Lower leg skin (tissue), 4 donors: ENCODE measurements at regions not wholly inside any gene's neighbourhood (a gene's known extent, or its start where the extent isn't known, plus 50 kb on each side); places are given as distances from the start of the nearest gene placed in this dataset.

Source experiments
- DNase-seq, 2 donors: peaks; one replicate each; pipeline ENCODE4 v3.0.0-alpha.2; 2019; ENCODE audit warnings: low spot score in 2 of 2
- H3K4me3 ChIP-seq: fragments of 200-600 bp; sonication (generic); 2 replicates; pipeline ENCODE4 v1.5.1; 2017; ENCODE audit warnings: mild to moderate bottlenecking, low read depth; ENCODE audit not compliant: poor library complexity, severe bottlenecking
- POLR2A ChIP-seq, 2 donors: fragments of 450-650 bp; IDR thresholded peaks; one replicate each; pipeline ENCODE4 v1.6.1; 2016 to 2017; ENCODE audit warnings: antibody characterized with exemption in 2 of 2, mild to moderate bottlenecking in 1 of 2, moderate library complexity in 1 of 2
- WGBS, 2 donors: methylation state at CpG; one replicate each; pipeline ENCODE4 v1.1.5; 2018; 5-methylcytosine and 5-hydroxymethylcytosine counted together
- intact Hi-C: fragments of 100-400 bp; cut with DNase I; formaldehyde crosslinking; loops from one replicate; pipeline ENCODE4 v1.15.0; 2023; ENCODE audit warnings: low total_unique reads
- TF ChIP-seq, protein P1 (sequence below), 3 donors: fragments of 450-650 bp; IDR thresholded peaks; one replicate each; pipeline ENCODE4 v1.5.1; 2016; ENCODE audit warnings: antibody characterized with exemption in 3 of 3, mild to moderate bottlenecking in 3 of 3, moderate library complexity in 2 of 3

DNA sequence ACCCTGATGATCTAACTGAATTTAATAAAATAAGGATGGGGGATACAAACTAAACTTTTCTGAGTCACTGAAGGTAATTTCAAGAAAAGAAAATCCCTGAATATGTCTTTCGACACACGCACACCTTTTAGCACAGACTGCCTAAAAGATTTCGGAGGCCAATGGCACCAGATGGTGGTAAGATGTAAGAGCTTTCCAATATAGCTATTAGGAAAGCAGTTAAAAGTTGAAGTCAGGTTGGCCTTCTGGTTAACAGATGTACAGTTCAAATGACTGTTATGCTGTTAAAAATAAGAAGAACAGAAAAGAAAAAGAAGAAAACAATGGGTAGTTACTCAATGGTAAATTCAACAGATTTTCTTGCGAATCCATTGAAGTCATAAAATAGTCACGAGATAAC lies 80.7 kb upstream of the KRR1 start:
- no peak for DNase-seq
- intact Hi-C loops: no loop called here
- WGBS, 2 donors: 74 to 78% methylated on average over 5 of the region's 5 CpGs
- no peak for TF ChIP-seq POLR2A (IDR thresholded peaks at IDR 0.05)
- no peak overlapping the region for H3K4me3 ChIP-seq

DNA sequence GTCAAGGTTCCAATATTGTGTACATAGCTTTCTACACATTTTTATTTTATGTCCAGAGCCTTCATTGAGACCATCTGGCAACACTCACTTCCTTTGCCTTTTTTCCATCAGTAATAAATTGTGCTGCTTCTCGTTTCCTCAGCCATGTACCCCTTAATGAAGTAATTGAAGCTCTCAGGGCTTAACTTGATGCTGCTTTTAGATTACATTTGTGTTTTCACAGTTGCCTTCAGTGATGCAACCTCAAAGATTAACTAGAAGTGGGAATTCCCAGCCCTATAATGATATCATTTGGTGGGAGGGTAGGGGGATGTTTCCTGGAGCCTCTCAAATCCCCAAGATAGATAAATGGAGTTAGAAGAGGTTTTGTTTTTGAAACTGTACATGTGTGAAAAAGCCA lies 80.2 kb upstream of the KRR1 start:
- WGBS, 2 donors: 44 to 52% methylated on average over 1 of the region's 1 CpG
- TF ChIP-seq, protein P1, sequence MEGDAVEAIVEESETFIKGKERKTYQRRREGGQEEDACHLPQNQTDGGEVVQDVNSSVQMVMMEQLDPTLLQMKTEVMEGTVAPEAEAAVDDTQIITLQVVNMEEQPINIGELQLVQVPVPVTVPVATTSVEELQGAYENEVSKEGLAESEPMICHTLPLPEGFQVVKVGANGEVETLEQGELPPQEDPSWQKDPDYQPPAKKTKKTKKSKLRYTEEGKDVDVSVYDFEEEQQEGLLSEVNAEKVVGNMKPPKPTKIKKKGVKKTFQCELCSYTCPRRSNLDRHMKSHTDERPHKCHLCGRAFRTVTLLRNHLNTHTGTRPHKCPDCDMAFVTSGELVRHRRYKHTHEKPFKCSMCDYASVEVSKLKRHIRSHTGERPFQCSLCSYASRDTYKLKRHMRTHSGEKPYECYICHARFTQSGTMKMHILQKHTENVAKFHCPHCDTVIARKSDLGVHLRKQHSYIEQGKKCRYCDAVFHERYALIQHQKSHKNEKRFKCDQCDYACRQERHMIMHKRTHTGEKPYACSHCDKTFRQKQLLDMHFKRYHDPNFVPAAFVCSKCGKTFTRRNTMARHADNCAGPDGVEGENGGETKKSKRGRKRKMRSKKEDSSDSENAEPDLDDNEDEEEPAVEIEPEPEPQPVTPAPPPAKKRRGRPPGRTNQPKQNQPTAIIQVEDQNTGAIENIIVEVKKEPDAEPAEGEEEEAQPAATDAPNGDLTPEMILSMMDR (IDR thresholded peaks at IDR 0.05): no peak
- TF ChIP-seq POLR2A (IDR thresholded peaks at IDR 0.05): no peak
- intact Hi-C loops: no loop called here
- no peak overlapping the region for H3K4me3 ChIP-seq
- DNase-seq: no peak

DNA sequence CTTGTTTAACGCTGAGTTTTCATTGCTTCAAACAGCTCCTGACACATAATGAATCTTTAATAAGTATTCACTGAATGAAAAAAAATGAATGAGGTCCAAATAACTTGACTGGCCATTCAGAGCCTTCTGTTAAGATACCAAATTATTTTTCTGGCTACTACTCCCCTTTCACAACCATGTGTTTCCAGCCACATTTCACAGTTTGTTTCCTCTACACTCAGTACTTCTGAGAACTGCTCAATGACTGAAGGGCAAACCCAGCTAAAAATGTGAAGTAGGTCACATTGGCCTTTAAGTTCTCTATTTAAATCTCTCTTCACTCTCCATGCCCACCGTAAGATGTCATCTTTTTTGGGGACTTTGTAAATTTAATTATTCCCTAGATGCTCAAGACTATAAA lies 78.4 kb upstream of the KRR1 start:
- WGBS, 2 donors: 34 to 47% methylated on average over 2 of the region's 2 CpGs
- intact Hi-C loops: no loop called here
- TF ChIP-seq POLR2A (IDR thresholded peaks at IDR 0.05): no peak
- TF ChIP-seq, protein P1 (IDR thresholded peaks at IDR 0.05): no peak
- DNase-seq: no peak
- no peak overlapping the region for H3K4me3 ChIP-seq

DNA sequence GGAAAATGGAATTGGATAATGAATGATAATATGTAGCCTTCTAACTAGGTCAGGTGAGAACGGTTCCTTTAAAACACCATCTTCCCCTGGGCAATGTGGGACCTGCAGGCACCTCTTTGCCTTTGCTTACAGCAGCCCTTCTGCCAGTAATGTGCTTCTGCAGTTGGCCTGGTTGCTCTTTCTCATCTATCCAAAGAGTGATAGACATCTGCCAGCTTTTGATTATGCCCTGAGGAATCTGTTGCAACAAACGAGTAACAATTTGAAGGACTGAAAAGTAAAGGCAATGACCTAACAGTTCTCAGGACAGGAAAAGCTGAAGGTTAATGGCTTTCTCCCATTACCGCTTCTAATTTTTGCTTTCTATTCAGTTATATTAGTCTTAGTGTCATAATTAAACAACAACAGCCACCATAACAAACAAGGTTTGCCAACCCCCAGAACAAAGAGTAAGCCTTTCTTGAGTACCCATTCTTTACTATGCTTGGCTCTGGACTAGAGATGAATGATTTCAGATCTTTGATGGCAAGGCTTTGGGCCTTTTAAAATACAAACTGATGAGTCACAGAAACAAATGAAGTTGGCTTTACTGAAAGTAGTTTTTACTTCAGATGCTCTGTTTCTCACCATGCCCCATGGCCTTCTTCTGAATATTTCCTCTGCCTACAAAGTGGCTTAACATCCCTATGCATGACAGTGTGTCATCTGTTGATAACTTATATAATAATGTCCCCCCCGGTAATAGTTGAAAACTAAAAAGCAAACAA lies 76.1 kb upstream of the KRR1 start:
- no peak for DNase-seq
- intact Hi-C loops: no loop called here
- no peak for TF ChIP-seq POLR2A (IDR thresholded peaks at IDR 0.05)
- TF ChIP-seq, protein P1 (IDR thresholded peaks at IDR 0.05): no peak
- 63 to 64% methylated on average over 4 of the region's 4 CpGs for WGBS, 2 donors
- H3K4me3 ChIP-seq: no peak overlapping the region

- DNase-seq: no peak
- intact Hi-C loops: no loop called here
- no peak for TF ChIP-seq POLR2A (IDR thresholded peaks at IDR 0.05)
- TF ChIP-seq, protein P1 (IDR thresholded peaks at IDR 0.05): no peak
- WGBS, 2 donors: 77 to 81% methylated on average over 4 of the region's 4 CpGs
- H3K4me3 ChIP-seq: no peak overlapping the region
These were observed 73.9 kb upstream of the KRR1 start for GRCh38 chr12:75585330-75585729.

DNA sequence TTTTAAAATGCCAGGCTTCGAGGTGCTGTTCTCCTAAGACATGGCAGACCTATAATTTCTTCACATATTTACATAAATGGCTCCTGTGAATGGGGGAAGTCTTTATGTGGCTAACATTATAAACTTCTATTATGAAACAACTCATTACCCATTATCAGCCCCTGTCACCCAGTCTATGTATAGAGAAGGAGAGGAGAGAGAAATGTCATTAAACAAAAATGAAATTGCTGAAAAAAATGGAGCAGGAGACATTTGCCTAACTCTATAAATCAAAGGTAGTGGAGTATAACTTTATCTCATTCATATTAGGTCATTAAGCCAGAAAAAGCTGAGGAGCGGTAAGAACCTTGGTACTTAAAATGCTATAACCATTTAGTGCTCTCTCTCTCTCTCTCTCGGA lies 71.9 kb upstream of the KRR1 start:
- DNase-seq: no peak
- intact Hi-C loops: no loop called here
- TF ChIP-seq POLR2A (IDR thresholded peaks at IDR 0.05): no peak
- TF ChIP-seq, protein P1 (IDR thresholded peaks at IDR 0.05): no peak
- H3K4me3 ChIP-seq: no peak overlapping the region
- 87 to 94% methylated on average over 3 of the region's 3 CpGs for WGBS, 2 donors
